IMR-90 (cell line): ENCODE measurements at regions not wholly inside any gene's neighbourhood (a gene's known extent, or its start where the extent isn't known, plus 50 kb on each side); places are given as distances from the start of the nearest gene placed in this dataset.

ENCODE experiments used
- CEBPB ChIP-seq: IDR thresholded peaks from 2 replicates; pipeline ENCODE4 v1.6.1; 2012; ENCODE audit warnings: low read depth, low read length, improper control_type of control experiment
- MAZ ChIP-seq: IDR thresholded peaks from 2 replicates; pipeline ENCODE4 v1.6.1; 2012; ENCODE audit warnings: low read depth, mild to moderate bottlenecking, low read length, improper control_type of control experiment, moderate library complexity, borderline replicate concordance
- POLR2A ChIP-seq: IDR thresholded peaks from 2 replicates; pipeline ENCODE4 v1.6.1; 2012; ENCODE audit warnings: mild to moderate bottlenecking, low read depth, low read length
- RCOR1 ChIP-seq: IDR thresholded peaks from 2 replicates; pipeline ENCODE4 v1.6.1; 2012; ENCODE audit warnings: mild to moderate bottlenecking, low read length, improper control_type of control experiment; ENCODE audit not compliant: insufficient replicate concordance
- TF ChIP-seq, protein P1 (sequence below): conservative IDR thresholded peaks from 2 replicates; pipeline ENCODE4 v1.5.1; 2012; ENCODE audit warnings: mild to moderate bottlenecking, low read depth, low read length, improper control_type of control experiment

GRCh38 chr14:34032720-34033119 lies 81.8 kb upstream of the EGLN3 start:
- TF ChIP-seq POLR2A (no peak), CEBPB (no peak), MAZ (no peak), RCOR1 (no peak)
- TF ChIP-seq, protein P1, sequence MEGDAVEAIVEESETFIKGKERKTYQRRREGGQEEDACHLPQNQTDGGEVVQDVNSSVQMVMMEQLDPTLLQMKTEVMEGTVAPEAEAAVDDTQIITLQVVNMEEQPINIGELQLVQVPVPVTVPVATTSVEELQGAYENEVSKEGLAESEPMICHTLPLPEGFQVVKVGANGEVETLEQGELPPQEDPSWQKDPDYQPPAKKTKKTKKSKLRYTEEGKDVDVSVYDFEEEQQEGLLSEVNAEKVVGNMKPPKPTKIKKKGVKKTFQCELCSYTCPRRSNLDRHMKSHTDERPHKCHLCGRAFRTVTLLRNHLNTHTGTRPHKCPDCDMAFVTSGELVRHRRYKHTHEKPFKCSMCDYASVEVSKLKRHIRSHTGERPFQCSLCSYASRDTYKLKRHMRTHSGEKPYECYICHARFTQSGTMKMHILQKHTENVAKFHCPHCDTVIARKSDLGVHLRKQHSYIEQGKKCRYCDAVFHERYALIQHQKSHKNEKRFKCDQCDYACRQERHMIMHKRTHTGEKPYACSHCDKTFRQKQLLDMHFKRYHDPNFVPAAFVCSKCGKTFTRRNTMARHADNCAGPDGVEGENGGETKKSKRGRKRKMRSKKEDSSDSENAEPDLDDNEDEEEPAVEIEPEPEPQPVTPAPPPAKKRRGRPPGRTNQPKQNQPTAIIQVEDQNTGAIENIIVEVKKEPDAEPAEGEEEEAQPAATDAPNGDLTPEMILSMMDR, result no peak
